HG02759 (cell line): ENCODE measurements at regions not wholly inside any gene's neighbourhood (a gene's known extent, or its start where the extent isn't known, plus 50 kb on each side); places are given as distances from the start of the nearest gene placed in this dataset.
"Not testable (repeated sequence)": the region's sequence is repeated elsewhere in the genome, so short reads cannot be mapped to it uniquely, and the experiment has no call there.

Experiments used
- ATAC-seq: cut with Tn5 transposase; IDR thresholded peaks from one replicate; pipeline ENCODE4 v1.9.1; 2021; ENCODE audit warnings: mild to moderate bottlenecking, moderate library complexity; ENCODE audit not compliant: unreplicated experiment

DNA sequence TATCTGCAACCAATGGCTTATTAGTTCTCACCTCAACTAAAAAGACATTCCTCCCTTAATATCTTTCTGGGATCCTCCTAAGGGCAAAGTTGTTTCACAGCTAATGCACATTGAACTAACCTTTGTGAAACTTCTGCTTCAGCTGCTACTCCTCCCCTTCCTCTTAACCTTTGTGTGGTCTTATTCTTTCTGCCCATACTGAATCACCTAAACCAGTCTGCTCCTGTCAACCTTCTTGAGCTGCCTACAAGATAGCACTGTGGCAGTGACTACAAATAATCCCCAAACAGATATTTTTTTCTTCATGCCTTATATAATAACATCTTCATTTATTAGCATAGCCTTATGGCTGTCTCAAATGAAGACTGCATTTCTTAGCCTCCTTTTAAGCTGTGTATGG, 1077.4 kb upstream of the ATXN7L3B start:
- ATAC-seq, result no peak

DNA sequence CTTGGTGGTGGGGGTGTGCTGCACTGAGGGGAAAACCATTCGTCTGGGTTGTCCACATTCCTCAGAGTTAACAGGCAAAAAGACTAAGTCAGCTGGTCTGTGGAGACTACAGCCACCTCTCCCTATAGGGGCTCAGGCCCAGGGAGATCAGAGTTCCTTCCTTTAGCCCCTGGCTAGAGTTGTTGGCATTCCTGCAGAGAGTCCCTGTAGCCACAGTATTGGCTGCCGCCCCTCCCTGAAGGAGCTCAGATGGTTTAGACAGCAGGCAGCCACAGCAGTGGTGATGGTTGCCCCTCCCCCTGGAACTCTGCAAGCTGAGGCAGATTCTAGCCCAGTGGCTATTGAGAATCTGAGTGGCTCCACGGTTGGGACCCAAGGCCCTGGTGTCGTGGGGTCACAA, 1072.5 kb upstream of the ATXN7L3B start:
- no peak for ATAC-seq

DNA sequence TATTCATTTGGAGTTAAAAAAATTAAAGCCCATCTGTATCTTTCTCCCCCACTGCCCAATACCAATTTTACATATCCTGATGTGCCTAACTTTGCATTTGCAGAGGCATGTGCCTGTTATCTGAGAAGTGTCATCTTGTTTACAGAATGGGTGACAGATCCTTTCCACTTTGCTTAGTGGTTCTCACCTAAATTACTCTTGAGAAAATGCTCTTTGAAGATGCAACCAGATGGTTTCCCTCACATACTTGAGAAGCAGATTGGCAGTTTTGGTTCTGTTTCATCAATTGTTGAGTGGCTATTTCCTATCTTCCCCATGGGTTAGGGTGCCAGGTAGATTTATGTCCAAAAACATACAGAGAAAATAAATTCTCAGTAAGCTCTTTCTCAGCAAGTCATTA, 1051.4 kb upstream of the ATXN7L3B start:
- no peak for ATAC-seq

GRCh38 chr12:73506611-73507010, 1031.0 kb upstream of the ATXN7L3B start:
- no peak for ATAC-seq

DNA sequence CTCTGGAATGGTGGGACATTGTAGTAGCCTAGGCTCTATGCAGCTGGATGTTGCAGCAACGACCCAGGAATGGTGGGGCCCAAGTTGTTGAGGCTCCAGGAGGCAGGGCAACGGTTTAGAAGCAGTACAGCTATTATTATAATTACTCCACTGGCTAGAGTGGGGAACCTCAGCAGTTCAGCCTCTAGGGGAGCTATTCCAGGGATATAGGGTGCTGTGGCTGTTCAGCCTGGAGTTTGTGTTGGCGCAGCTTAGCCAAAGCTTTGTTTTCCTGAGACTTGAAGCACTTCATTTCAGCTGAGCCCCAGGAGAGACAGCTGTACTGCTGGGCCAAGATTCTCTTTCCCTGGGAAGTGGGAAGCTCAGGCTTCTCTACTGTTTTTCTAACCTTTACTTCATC, 1023.0 kb upstream of the ATXN7L3B start:
- ATAC-seq, result no peak

DNA sequence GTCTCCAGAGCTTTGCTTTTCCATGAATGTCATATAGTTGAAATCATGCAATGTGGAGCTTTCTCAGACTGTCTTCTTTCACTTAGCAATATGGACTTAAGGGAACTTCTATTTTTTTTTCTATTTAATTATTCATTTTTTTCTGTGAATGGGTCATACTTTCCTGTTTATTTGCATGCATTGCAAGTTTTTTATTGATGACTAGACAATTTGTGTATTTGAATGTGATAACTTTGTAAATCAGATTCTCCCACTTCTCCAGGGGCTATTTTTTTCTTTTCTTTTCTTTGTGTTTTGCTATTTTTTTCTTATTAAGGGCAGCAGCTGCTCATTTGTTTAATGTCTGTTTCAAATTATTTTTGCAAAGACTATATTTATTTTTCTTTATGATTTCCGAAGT, 1019.8 kb upstream of the ATXN7L3B start:
- ATAC-seq, result no peak

DNA sequence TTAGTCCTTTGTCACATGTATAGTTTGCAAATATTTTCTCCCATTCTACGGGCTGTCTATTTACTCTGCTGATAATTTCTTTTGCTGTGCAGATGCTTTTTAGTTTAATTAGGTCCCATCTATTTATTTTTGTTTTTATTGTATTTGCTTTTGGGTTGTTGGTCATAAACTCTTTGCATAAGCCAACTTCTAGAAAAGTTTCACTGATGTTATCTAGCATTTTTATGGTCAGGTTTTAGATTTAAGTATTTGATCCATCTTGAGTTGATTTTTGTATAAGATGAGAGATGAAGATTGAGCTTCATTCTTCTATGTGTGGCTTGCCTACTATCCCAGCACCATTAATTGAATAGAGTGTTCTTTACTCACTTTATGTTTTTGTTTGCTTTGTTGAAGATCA, 1008.4 kb upstream of the ATXN7L3B start:
- no peak for ATAC-seq

- ATAC-seq, result no peak
Measured at GRCh38 chr12:73529954-73530353, 1007.7 kb upstream of the ATXN7L3B start.

GRCh38 chr12:73531752-73532151, 1005.9 kb upstream of the ATXN7L3B start:
- ATAC-seq, result no peak

GRCh38 chr12:73547421-73547820, 990.2 kb upstream of the ATXN7L3B start:
- ATAC-seq, result no peak

- no peak for ATAC-seq
Measured at GRCh38 chr12:73585136-73585535, 952.5 kb upstream of the ATXN7L3B start.

GRCh38 chr12:73589220-73589619, 948.4 kb upstream of the ATXN7L3B start:
- ATAC-seq, result no peak

DNA sequence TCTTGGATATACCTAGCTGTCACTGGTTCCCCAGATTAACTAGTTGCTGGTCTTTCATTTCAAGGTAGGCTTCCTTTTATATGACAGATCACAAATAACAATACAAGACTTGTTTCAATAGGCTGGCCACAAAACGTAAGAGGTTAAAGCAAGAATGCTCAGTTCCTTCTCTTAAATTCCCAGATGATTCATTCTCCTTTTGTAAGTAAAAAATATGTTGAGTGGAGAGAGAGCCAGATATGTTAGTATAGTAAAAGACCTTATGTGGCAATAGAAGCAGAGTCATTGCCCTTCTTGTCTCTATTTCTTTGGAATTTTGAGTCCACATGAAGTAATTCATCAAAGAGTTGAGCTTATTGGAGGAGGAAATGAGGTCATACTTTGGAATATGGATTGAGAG, 939.0 kb upstream of the ATXN7L3B start:
- ATAC-seq, result no peak

- ATAC-seq, result no peak
Measured at GRCh38 chr12:73599268-73599667, 938.4 kb upstream of the ATXN7L3B start.

GRCh38 chr12:73605925-73606324, 931.7 kb upstream of the ATXN7L3B start:
- ATAC-seq, result not testable (repeated sequence)

DNA sequence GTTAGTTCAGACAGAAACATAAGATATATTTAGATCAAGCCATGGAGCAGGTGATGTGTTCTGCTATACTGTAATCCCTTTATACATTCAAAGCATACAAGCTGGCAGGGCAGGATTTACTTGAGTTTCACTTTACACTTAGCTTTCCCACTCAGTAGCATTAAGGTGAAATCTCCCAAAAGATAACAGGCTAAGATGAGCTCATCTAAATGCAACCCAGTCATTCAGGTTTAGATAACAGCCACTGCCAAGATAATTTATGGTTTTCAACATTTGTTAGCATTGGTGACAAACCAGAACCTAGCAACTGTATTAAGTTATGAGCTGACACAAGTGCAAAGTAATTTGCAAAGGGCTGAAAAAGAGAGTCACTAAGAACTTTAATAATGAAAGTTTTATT, 925.1 kb upstream of the ATXN7L3B start:
- ATAC-seq, result no peak

DNA sequence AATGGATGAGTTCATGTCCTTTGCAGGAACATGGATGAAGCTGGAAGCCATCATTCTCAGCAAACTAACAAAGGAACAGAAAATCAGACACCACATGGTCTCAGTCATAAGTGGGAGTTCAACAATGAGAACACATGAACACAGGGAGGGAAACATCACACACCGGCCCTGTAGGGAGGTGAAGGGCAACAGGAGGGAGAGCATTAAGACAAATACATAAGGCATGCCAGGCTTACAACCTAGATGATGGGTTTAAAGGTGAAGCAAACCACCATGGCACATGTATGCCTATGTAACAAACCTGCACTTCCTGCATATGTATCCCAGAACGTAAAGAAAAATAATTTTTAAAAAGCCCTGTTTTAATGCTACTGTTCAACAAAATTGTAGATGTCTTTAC, 914.2 kb upstream of the ATXN7L3B start:
- no peak for ATAC-seq

DNA sequence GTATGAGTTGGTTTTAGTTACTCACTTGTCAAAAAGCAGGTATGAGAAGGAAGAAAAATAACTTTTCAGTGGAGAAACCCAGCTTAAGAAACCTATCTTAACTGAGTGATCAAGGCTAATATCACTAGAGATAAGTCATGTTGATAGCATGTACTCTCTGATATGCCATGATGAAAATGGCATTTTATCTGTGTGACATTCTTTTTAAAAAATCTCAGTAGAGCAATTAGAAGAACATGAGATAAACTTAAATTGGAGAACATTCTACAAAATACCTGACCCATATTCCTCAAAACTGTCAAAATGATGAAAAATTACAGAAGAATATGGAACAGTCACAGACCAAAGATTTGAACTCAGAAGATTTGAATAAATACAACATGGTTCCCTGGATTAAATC, 912.4 kb upstream of the ATXN7L3B start:
- ATAC-seq, result no peak

- no peak for ATAC-seq
Measured at GRCh38 chr12:73629171-73629570, 908.5 kb upstream of the ATXN7L3B start.

DNA sequence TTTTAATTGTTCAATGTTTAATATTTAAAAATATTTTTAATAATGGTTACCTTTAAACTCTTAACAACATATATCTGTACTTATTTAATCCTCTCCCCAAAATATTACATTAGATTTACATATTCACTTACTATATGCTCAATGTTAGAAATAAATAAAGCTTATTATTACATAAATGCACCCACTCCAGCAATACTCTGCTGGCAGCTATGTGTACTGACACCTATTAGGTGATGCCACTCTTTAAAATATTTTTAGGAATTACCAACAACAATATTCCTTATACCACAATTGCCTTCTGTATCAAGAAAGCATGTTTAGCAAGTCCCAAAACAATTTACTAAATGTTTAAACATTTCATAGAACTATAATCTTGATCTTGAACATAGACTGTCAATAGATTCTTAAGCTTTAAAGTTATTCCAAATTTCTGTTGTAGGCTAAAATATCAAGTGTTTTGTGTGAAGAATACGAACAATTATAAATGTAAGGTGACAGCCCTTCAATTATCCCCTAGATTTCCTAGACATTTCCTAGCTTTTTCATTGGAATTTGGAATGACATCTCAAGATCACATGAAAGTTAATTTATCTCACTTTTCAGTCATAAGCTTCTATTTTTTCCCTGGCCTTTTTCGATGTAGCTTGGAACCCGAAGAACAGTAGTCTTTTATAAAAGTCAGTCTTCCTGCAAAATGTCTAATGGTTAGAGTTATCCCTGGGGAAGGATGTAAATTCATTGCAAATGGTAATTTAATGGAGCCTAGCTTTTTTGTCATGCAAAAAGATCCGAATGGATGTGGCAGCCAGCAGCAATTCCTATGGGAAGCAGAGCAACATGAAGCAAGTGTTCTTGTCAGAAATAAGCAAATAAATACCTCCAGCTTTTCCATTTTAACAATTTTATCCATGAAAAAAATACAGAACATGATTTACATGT, 907.5 kb upstream of the ATXN7L3B start:
- no peak for ATAC-seq

DNA sequence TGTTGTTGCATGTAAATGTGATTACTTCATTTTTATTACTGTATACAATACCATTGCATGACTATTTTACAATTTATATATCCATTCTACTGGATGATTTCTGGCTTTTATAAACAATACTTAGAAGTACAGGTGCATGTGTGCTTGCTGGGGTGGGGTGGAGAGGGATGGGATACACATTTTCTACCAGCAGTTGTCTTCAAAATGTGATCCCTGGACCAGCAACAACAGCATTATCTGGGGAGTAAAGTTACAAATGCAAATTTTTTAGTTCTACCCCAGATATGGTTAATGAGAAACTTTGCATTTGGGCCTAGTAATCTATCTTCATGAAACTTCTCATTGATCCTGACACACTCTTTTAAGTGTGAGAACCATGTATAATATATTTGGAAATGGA, 905.4 kb upstream of the ATXN7L3B start:
- ATAC-seq, result no peak

- ATAC-seq, result no peak
Measured at GRCh38 chr12:73632661-73633060, 905.0 kb upstream of the ATXN7L3B start.

DNA sequence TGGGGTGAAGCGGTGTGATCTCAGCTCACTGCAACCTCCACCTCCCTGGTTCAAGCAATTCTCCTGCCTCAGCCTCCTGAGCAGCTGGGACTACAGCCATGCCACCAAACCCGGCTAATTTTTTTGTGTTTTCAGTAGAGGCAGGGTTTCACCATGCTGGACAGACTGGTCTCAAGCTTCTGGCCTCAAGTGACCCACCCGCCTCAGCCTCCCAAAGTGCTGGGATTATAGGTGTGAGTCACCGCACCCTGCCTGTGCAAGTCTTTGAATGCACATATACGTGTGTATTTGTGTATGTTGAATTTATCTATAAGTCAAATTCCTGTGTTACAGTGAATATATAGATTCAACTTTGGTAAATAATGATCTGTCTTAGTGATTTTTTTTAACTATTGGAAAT, 898.2 kb upstream of the ATXN7L3B start:
- not testable (repeated sequence) for ATAC-seq
